ENCODE measurements at regions not wholly inside any gene's neighbourhood (a gene's known extent, or its start where the extent isn't known, plus 50 kb on each side); places are given as distances from the start of the nearest gene placed in this dataset.

GRCh38 chr6:169852504-169853195, 101.2 kb downstream of the ERMARD start:
- TF ChIP-seq SIN3A (IDR thresholded peaks at IDR 0.05; ENCODE audit: borderline replicate concordance, insufficient read depth, low read length): no peak
- no peak for TF ChIP-seq FOXP2 (optimal IDR thresholded peaks at IDR 0.05; ENCODE audit: borderline replicate concordance, extremely low read depth, extremely low read length, insufficient read depth)
- TF ChIP-seq TAF1 (IDR thresholded peaks at IDR 0.05; ENCODE audit: borderline replicate concordance, insufficient read depth, low read length): no peak
- no peak for TF ChIP-seq POLR2AphosphoS5 (IDR thresholded peaks at IDR 0.05; ENCODE audit: low read depth, low read length)
- no peak for TF ChIP-seq REST (IDR thresholded peaks at IDR 0.05; ENCODE audit: insufficient read depth in 1 of 2, low read depth in 2 of 2, low read length in 2 of 2)

- TF ChIP-seq REST (IDR thresholded peaks at IDR 0.05; ENCODE audit: insufficient read depth in 1 of 2, low read depth in 2 of 2, low read length in 2 of 2) (peak in 1 of 2 experiments; percentile 60; a peak in 1 of 4 replicates), SIN3A (IDR thresholded peaks at IDR 0.05; ENCODE audit: borderline replicate concordance, insufficient read depth, low read length) (no peak)
These were observed 100.5 kb downstream of the ERMARD start for GRCh38 chr6:169851641-169852503.

- TF ChIP-seq FOXP2 (optimal IDR thresholded peaks at IDR 0.05; ENCODE audit: borderline replicate concordance, extremely low read depth, extremely low read length, insufficient read depth) (no peak), TAF1 (IDR thresholded peaks at IDR 0.05; ENCODE audit: borderline replicate concordance, insufficient read depth, low read length) (no peak), POLR2AphosphoS5 (IDR thresholded peaks at IDR 0.05; ENCODE audit: low read depth, low read length) (no peak), REST (IDR thresholded peaks at IDR 0.05; ENCODE audit: insufficient read depth in 1 of 2, low read depth in 2 of 2, low read length in 2 of 2) (no peak), SIN3A (IDR thresholded peaks at IDR 0.05; ENCODE audit: borderline replicate concordance, insufficient read depth, low read length) (no peak)
These were observed 99.3 kb downstream of the ERMARD start for GRCh38 chr6:169850746-169851145.

GRCh38 chr6:169850154-169850553, 98.7 kb downstream of the ERMARD start:
- TF ChIP-seq POLR2AphosphoS5 (IDR thresholded peaks at IDR 0.05; ENCODE audit: low read depth, low read length): no peak
- TF ChIP-seq REST (IDR thresholded peaks at IDR 0.05; ENCODE audit: insufficient read depth in 1 of 2, low read depth in 2 of 2, low read length in 2 of 2): no peak
- no peak for TF ChIP-seq SIN3A (IDR thresholded peaks at IDR 0.05; ENCODE audit: borderline replicate concordance, insufficient read depth, low read length)
- TF ChIP-seq FOXP2 (optimal IDR thresholded peaks at IDR 0.05; ENCODE audit: borderline replicate concordance, extremely low read depth, extremely low read length, insufficient read depth): no peak
- no peak for TF ChIP-seq TAF1 (IDR thresholded peaks at IDR 0.05; ENCODE audit: borderline replicate concordance, insufficient read depth, low read length)
